ENCODE measurements at regions not wholly inside any gene's neighbourhood (a gene's known extent, or its start where the extent isn't known, plus 50 kb on each side); places are given as distances from the start of the nearest gene placed in this dataset.

- no peak for DNase-seq
Observed at GRCh38 chr10:78754269-78755062, 314.3 kb upstream of the ZMIZ1 start.

GRCh38 chr10:78755063-78755701, 313.6 kb upstream of the ZMIZ1 start:
- no peak for DNase-seq

- DNase-seq = no peak
Observed at GRCh38 chr10:78755877-78756455, 312.8 kb upstream of the ZMIZ1 start.

- DNase-seq = no peak
Observed at GRCh38 chr10:78756604-78757343, 312.0 kb upstream of the ZMIZ1 start.

GRCh38 chr10:78757344-78757925, 311.3 kb upstream of the ZMIZ1 start:
- no peak for DNase-seq

- DNase-seq = no peak
Observed at GRCh38 chr10:78758176-78758575, 310.6 kb upstream of the ZMIZ1 start.

- DNase-seq = no peak
Observed at GRCh38 chr10:78759456-78760120, 309.2 kb upstream of the ZMIZ1 start.

- no peak for DNase-seq
Observed at GRCh38 chr10:78760463-78761310, 308.1 kb upstream of the ZMIZ1 start.

- no peak for DNase-seq
Observed at GRCh38 chr10:78761311-78761781, 307.4 kb upstream of the ZMIZ1 start.

GRCh38 chr10:78762086-78762630, 306.6 kb upstream of the ZMIZ1 start:
- no peak for DNase-seq

GRCh38 chr10:78763234-78763633, 305.5 kb upstream of the ZMIZ1 start:
- DNase-seq = no peak

- DNase-seq = no peak
Observed at GRCh38 chr10:78763651-78764395, 304.9 kb upstream of the ZMIZ1 start.

- no peak for DNase-seq
Observed at GRCh38 chr10:78764436-78764835, 304.3 kb upstream of the ZMIZ1 start.

GRCh38 chr10:78764846-78765430, 303.8 kb upstream of the ZMIZ1 start:
- DNase-seq = no peak

- DNase-seq = no peak
Observed at GRCh38 chr10:78765726-78766335, 302.9 kb upstream of the ZMIZ1 start.

- DNase-seq = no peak
Observed at GRCh38 chr10:78766603-78767002, 302.2 kb upstream of the ZMIZ1 start.

- DNase-seq = no peak
Observed at GRCh38 chr10:78768041-78768835, 300.5 kb upstream of the ZMIZ1 start.

GRCh38 chr10:78768876-78769275, 299.9 kb upstream of the ZMIZ1 start:
- DNase-seq = no peak

- DNase-seq = no peak
Observed at GRCh38 chr10:78769526-78769925, 299.2 kb upstream of the ZMIZ1 start.

Measured in NCI-H1105 (cell line).